Osteocyte (in vitro differentiated cells): ENCODE measurements at regions not wholly inside any gene's neighbourhood (a gene's known extent, or its start where the extent isn't known, plus 50 kb on each side); places are given as distances from the start of the nearest gene placed in this dataset.
"Not testable (repeated sequence)": the region's sequence is repeated elsewhere in the genome, so short reads cannot be mapped to it uniquely, and the experiment has no call there.

ENCODE experiments used
- DNase-seq: peaks from one replicate; pipeline ENCODE4 v3.0.0; 2021; ENCODE audit warnings: mixed read lengths; ENCODE audit not compliant: unreplicated experiment; ENCODE audit errors: extremely low spot score
- H3K27ac Mint-ChIP-seq: one replicate; pipeline ENCODE4 v1.8.0; 2021; ENCODE audit warnings: mild to moderate bottlenecking, mixed read lengths; ENCODE audit not compliant: unreplicated experiment
- H3K27me3 Mint-ChIP-seq: one replicate; pipeline ENCODE4 v1.8.0; 2021; ENCODE audit warnings: mixed read lengths; ENCODE audit not compliant: unreplicated experiment
- H3K36me3 Mint-ChIP-seq: one replicate; pipeline ENCODE4 v1.8.0; 2021; ENCODE audit warnings: mixed read lengths; ENCODE audit not compliant: unreplicated experiment
- H3K4me1 Mint-ChIP-seq: one replicate; pipeline ENCODE4 v1.8.0; 2021; ENCODE audit warnings: mixed read lengths; ENCODE audit not compliant: unreplicated experiment
- H3K4me3 Mint-ChIP-seq: one replicate; pipeline ENCODE4 v1.8.0; 2021; ENCODE audit warnings: mild to moderate bottlenecking, moderate library complexity, mixed read lengths; ENCODE audit not compliant: unreplicated experiment
- H3K9me3 Mint-ChIP-seq: one replicate; pipeline ENCODE4 v1.8.0; 2021; ENCODE audit warnings: mixed read lengths; ENCODE audit not compliant: unreplicated experiment
- TF ChIP-seq, protein P1 (sequence below): fragments of 200-600 bp; sonication (generic); IDR thresholded peaks from 2 replicates; pipeline ENCODE4 v1.5.0; 2021; ENCODE audit warnings: antibody characterized with exemption, mild to moderate bottlenecking, moderate library complexity

DNA sequence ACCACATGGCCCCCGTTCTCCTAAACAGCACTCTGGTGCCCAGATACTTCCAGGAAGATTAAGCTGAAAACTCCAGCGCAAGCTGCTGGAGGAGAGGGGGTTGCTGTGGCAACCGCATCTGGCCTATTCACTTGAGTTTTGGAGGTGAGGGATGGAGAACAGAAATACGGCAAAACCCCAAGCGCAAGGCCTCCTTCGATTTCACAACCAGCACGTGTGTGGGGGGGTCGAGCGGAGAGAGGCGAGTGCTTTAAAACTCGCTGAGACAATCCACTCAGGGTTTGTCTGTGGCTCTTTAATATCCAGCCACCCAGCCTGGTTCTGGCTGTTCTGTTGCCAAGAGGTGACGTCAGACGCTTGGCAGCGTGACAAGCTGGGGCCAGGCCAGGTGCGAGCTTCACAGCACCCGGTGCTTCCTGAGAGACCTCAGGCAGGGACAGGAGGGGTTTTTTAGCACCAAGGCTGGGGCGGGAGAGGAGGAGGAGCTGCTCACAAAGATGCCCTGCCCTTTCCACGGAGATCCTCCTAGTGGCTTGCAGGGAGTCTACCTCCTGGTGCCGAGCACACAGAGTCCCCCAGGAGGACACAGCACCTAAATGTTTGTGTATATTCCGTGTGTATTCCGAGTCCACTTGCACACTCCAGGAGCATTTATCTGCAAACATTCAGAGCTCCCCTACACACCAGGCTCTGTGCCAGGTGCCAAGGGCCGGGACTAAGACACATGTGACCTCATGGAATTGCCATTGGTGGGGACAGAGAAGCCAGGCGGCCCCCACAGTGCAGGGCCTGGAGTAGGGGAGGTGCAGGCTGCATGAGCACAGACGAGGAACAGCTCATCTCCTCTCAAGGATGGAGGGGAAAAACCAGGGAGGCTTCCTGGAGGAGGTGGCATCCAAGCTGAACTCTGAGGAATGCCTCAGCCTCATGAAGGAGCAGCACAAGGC lies 194.6 kb downstream of the OLFM1 start:
- TF ChIP-seq, protein P1, sequence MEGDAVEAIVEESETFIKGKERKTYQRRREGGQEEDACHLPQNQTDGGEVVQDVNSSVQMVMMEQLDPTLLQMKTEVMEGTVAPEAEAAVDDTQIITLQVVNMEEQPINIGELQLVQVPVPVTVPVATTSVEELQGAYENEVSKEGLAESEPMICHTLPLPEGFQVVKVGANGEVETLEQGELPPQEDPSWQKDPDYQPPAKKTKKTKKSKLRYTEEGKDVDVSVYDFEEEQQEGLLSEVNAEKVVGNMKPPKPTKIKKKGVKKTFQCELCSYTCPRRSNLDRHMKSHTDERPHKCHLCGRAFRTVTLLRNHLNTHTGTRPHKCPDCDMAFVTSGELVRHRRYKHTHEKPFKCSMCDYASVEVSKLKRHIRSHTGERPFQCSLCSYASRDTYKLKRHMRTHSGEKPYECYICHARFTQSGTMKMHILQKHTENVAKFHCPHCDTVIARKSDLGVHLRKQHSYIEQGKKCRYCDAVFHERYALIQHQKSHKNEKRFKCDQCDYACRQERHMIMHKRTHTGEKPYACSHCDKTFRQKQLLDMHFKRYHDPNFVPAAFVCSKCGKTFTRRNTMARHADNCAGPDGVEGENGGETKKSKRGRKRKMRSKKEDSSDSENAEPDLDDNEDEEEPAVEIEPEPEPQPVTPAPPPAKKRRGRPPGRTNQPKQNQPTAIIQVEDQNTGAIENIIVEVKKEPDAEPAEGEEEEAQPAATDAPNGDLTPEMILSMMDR = no peak
- H3K27ac Mint-ChIP-seq = no peak overlapping the region
- no peaks in the 10 kb centered on the region for H3K4me1 Mint-ChIP-seq
- no peaks in the 10 kb centered on the region for H3K36me3 Mint-ChIP-seq
- no peak overlapping the region for H3K4me3 Mint-ChIP-seq
- no peaks in the 10 kb centered on the region for H3K9me3 Mint-ChIP-seq
- no peak for DNase-seq
- H3K27me3 Mint-ChIP-seq = no peaks in the 10 kb centered on the region

DNA sequence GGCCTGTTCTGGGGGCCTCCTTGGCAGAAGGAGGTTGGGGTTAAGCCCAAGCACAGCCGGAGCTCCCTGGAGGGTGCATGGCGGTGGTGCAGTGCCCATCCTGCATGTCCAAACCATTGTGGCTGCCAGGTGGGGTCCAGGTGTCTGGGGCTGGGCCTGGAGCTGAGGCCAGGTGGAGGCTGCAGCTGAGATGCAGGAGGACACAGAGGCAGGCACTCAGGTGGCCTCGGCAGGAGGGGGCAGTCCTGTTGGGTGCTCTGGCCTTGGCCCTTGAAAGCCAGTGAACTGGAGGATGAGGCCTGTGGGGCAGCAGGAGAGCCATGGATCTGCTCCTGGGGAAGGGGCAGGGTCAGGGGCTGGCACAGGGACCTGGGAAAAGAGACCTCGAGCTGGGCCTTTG lies 195.3 kb downstream of the OLFM1 start:
- no peaks in the 10 kb centered on the region for H3K27me3 Mint-ChIP-seq
- H3K36me3 Mint-ChIP-seq = no peaks in the 10 kb centered on the region
- no peaks in the 10 kb centered on the region for H3K4me1 Mint-ChIP-seq
- TF ChIP-seq, protein P1 = no peak
- no peak overlapping the region for H3K27ac Mint-ChIP-seq
- no peak overlapping the region for H3K4me3 Mint-ChIP-seq
- DNase-seq = no peak
- H3K9me3 Mint-ChIP-seq = peaks cover 4% of the 10 kb centered on the region

DNA sequence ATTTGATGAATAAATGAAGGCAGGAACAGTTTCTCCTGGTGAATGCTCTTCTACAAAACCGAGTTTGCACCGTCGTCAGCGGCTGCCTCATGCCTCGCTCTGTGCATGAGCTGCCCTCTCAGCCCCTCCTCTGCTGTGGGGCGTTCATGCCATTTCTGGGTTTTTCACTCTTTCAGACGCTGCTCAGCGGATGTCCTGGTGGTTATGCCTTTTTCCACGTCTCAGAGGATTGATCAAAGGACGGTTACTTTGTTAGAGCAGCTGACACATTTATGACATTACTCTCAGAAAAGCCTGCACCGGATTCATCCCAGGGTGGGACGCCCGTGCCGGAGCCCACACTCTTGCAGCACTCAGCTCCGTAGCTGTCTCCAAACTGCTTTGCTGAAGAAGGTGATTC lies 195.9 kb upstream of the PPP1R26 start:
- no peaks in the 10 kb centered on the region for H3K4me1 Mint-ChIP-seq
- H3K4me3 Mint-ChIP-seq = no peak overlapping the region
- DNase-seq = no peak
- no peaks in the 10 kb centered on the region for H3K36me3 Mint-ChIP-seq
- TF ChIP-seq, protein P1 = no peak
- no peak overlapping the region for H3K27ac Mint-ChIP-seq
- peaks cover 4% of the 10 kb centered on the region for H3K9me3 Mint-ChIP-seq
- no peaks in the 10 kb centered on the region for H3K27me3 Mint-ChIP-seq

DNA sequence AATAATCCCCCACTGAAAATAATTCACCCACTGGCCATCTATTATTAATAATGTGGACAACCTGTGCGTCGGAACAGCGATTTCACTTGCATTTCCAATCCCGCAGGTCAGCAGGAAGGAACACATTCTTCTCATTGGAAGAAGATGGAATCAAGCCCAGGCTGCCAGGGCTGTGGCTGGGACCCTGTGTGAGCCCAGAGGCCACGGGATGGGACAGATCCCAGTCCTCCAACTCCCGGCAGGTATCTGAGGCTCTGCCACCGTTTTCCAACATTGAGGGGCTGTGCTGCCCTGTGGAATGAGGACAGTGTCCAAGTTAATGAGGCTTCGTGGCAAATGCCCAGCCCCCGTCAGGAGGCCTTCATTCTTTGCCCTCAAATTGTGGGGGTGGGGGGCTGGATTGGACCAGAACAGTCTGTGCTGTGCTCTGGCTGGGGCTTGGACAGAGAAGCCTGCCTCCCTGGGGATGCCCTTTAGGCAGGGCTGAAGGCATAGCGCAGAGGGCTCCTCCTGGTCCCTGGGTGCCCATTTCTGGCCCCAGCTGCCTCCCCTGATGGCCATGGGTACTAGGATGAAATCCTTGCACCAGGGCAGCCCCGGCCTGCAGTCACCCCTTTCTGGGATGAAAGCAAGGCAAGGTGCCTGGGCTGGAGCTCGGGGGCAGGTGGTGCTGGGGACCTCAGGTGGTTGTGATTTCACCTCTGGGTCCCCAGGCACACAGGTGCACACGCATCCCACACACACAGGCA lies 195.0 kb upstream of the PPP1R26 start:
- no peaks in the 10 kb centered on the region for H3K36me3 Mint-ChIP-seq
- H3K9me3 Mint-ChIP-seq = peaks cover 4% of the 10 kb centered on the region
- no peaks in the 10 kb centered on the region for H3K4me1 Mint-ChIP-seq
- no peak overlapping the region for H3K27ac Mint-ChIP-seq
- TF ChIP-seq, protein P1 = no peak
- no peak overlapping the region for H3K4me3 Mint-ChIP-seq
- H3K27me3 Mint-ChIP-seq = no peaks in the 10 kb centered on the region
- DNase-seq = no peak

DNA sequence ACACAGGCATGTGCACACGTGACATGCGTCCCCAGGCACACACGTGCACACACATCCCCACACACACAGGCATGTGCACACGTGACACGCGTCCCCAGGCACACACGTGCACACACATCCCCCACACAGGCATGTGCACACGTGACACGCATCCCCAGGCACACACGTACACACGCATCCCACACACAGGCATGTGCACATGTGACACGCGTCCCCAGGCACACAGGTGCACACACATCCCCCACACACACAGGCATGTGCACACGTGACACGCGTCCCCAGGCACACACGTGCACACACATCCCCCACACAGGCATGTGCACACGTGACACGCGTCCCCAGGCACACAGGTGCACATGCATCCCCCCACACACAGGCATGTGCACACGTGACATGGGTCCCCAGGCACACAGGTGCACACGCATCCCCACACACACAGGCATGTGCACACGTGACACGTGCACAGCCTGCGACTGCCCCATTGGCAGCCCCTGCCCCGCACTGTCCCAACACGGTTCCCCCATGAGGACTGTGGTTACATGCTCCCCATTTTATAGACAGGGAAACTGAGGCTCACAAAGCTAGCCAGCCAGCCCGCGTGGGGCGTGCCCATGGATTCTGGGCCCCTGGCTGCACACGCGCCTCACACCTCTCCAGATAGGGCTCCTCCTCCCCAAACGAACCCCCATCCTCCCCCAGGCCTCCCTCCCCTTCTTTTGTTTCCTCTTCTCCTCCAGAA lies 193.2 kb upstream of the PPP1R26 start:
- not testable (repeated sequence) for H3K9me3 Mint-ChIP-seq, H3K27me3 Mint-ChIP-seq, H3K36me3 Mint-ChIP-seq, DNase-seq, H3K4me3 Mint-ChIP-seq, H3K27ac Mint-ChIP-seq, H3K4me1 Mint-ChIP-seq
